MM.1S (cell line): ENCODE measurements at regions not wholly inside any gene's neighbourhood (a gene's known extent, or its start where the extent isn't known, plus 50 kb on each side); places are given as distances from the start of the nearest gene placed in this dataset.

Experiments used
- DNase-seq: peaks from one replicate; pipeline ENCODE4 v3.0.0-alpha.2; 2015
- H2AFZ ChIP-seq: fragments of 300-600 bp; sonication (generic); 2 replicates; pipeline ENCODE4 v1.6.0; 2016; ENCODE audit warnings: antibody characterized with exemption, low read length
- H3F3A ChIP-seq: fragments of 300-600 bp; sonication (generic); 2 replicates; pipeline ENCODE4 v1.6.1; 2016; ENCODE audit warnings: mild to moderate bottlenecking, antibody characterized with exemption, low read length, moderate library complexity, mixed read lengths; ENCODE audit not compliant: insufficient read depth
- H3K27ac ChIP-seq: fragments of 300-600 bp; sonication (generic); 2 replicates; pipeline ENCODE4 v1.5.1; 2016; ENCODE audit warnings: mild to moderate bottlenecking, low read length
- H3K27me3 ChIP-seq: fragments of 300-600 bp; sonication (generic); replicated peaks from 2 replicates; pipeline ENCODE4 v1.6.0; 2016; ENCODE audit warnings: low read length; ENCODE audit not compliant: insufficient read depth
- H3K36me3 ChIP-seq: fragments of 300-600 bp; sonication (generic); replicated peaks from 2 replicates; pipeline ENCODE4 v1.6.1; 2016; ENCODE audit warnings: mild to moderate bottlenecking, low read length, mixed read lengths; ENCODE audit not compliant: insufficient read depth
- H3K4me1 ChIP-seq: fragments of 300-600 bp; sonication (generic); 2 replicates; pipeline ENCODE4 v1.6.1; 2016; ENCODE audit warnings: low read length, mixed read lengths
- H3K4me2 ChIP-seq: fragments of 300-600 bp; sonication (generic); 2 replicates; pipeline ENCODE4 v1.6.0; 2016; ENCODE audit warnings: low read depth, low read length
- H3K4me3 ChIP-seq: fragments of 300-600 bp; sonication (generic); 2 replicates; pipeline ENCODE4 v1.5.1; 2016; ENCODE audit warnings: low read length, mixed read lengths
- H3K79me2 ChIP-seq: fragments of 300-600 bp; sonication (generic); 2 replicates; pipeline ENCODE4 v1.6.1; 2016; ENCODE audit warnings: mixed run types, low read length, mixed read lengths
- H3K9ac ChIP-seq: fragments of 300-600 bp; sonication (generic); 2 replicates; pipeline ENCODE4 v1.6.1; 2016; ENCODE audit warnings: low read length, mixed read lengths
- H3K9me2 ChIP-seq: fragments of 300-600 bp; sonication (generic); replicated peaks from 2 replicates; pipeline ENCODE4 v1.6.1; 2016; ENCODE audit warnings: mild to moderate bottlenecking, low read length, mixed read lengths; ENCODE audit not compliant: insufficient read depth
- H3K9me3 ChIP-seq: fragments of 300-600 bp; sonication (generic); replicated peaks from 2 replicates; pipeline ENCODE4 v1.6.1; 2016; ENCODE audit warnings: mild to moderate bottlenecking, low read length, mixed read lengths; ENCODE audit not compliant: insufficient read depth
- H4K20me1 ChIP-seq: fragments of 300-600 bp; sonication (generic); 2 replicates; pipeline ENCODE4 v1.6.1; 2016; ENCODE audit warnings: mild to moderate bottlenecking, low read length, moderate library complexity, mixed read lengths; ENCODE audit not compliant: insufficient read depth
- CTCF ChIP-seq: fragments of 300-600 bp; sonication (generic); IDR thresholded peaks from 2 replicates; pipeline ENCODE4 v1.5.1; 2016; ENCODE audit warnings: antibody characterized with exemption, low read length, mixed read lengths
- EZH2 ChIP-seq: fragments of 300-600 bp; sonication (generic); optimal IDR thresholded peaks from 2 replicates; pipeline ENCODE3; 2017; ENCODE audit warnings: low read depth, mild to moderate bottlenecking, antibody characterized with exemption, low read length, mixed read lengths
- EZH2phosphoT487 ChIP-seq: fragments of 300-600 bp; sonication (generic); IDR thresholded peaks from 2 replicates; pipeline ENCODE4 v1.6.1; 2018; ENCODE audit warnings: antibody characterized with exemption, low read length

- Histone ChIP-seq H3K9me3 (no peaks in the 10 kb centered on the region), H3K4me1 (no peaks in the 10 kb centered on the region), H3F3A (no peaks in the 10 kb centered on the region), H3K27ac (no peak overlapping the region), H3K4me2 (peak overlapping the region; percentile 14; the same call in 1 of the 2 replicates), H2AFZ (no peak overlapping the region), H3K9ac (no peak overlapping the region), H3K79me2 (no peaks in the 10 kb centered on the region), H3K9me2 (no peaks in the 10 kb centered on the region), H3K36me3 (no peaks in the 10 kb centered on the region), H3K27me3 (no peaks in the 10 kb centered on the region), H3K4me3 (peak overlapping the region; percentile 31), H4K20me1 (no peaks in the 10 kb centered on the region)
- peak; percentile 67 for TF ChIP-seq CTCF
- no peak for TF ChIP-seq EZH2
- TF ChIP-seq EZH2phosphoT487: no peak
- DNase-seq: peak; percentile 48
These were observed 64.0 kb downstream of the CARTPT start for GRCh38 chr5:71782771-71783770.

GRCh38 chr5:71783891-71784290 lies 64.8 kb downstream of the CARTPT start:
- no peaks in the 10 kb centered on the region for H3K4me1 ChIP-seq
- H4K20me1 ChIP-seq: no peaks in the 10 kb centered on the region
- H3K79me2 ChIP-seq: no peaks in the 10 kb centered on the region
- H3K9ac ChIP-seq: no peak overlapping the region
- no peaks in the 10 kb centered on the region for H3K36me3 ChIP-seq
- TF ChIP-seq CTCF (no peak), EZH2 (no peak), EZH2phosphoT487 (no peak)
- no peaks in the 10 kb centered on the region for H3K27me3 ChIP-seq
- DNase-seq: no peak
- H3K27ac ChIP-seq: no peak overlapping the region
- H3K9me3 ChIP-seq: no peaks in the 10 kb centered on the region
- H3K9me2 ChIP-seq: no peaks in the 10 kb centered on the region
- no peaks in the 10 kb centered on the region for H3F3A ChIP-seq
- no peak overlapping the region for H2AFZ ChIP-seq
- no peak overlapping the region for H3K4me3 ChIP-seq
- no peak overlapping the region for H3K4me2 ChIP-seq

GRCh38 chr5:71786337-71787055 lies 67.4 kb downstream of the CARTPT start:
- no peak for DNase-seq
- Histone ChIP-seq H3K27me3 (no peaks in the 10 kb centered on the region), H3K4me3 (no peak overlapping the region), H2AFZ (no peak overlapping the region), H3K9me3 (no peaks in the 10 kb centered on the region), H4K20me1 (no peaks in the 10 kb centered on the region), H3F3A (no peaks in the 10 kb centered on the region), H3K79me2 (no peaks in the 10 kb centered on the region), H3K9me2 (no peaks in the 10 kb centered on the region), H3K9ac (no peak overlapping the region), H3K27ac (no peak overlapping the region), H3K4me2 (no peak overlapping the region), H3K36me3 (no peaks in the 10 kb centered on the region), H3K4me1 (no peaks in the 10 kb centered on the region)
- TF ChIP-seq CTCF (no peak), EZH2 (no peak), EZH2phosphoT487 (no peak)
